ENCODE measurements at regions not wholly inside any gene's neighbourhood (a gene's known extent, or its start where the extent isn't known, plus 50 kb on each side); places are given as distances from the start of the nearest gene placed in this dataset.

DNA sequence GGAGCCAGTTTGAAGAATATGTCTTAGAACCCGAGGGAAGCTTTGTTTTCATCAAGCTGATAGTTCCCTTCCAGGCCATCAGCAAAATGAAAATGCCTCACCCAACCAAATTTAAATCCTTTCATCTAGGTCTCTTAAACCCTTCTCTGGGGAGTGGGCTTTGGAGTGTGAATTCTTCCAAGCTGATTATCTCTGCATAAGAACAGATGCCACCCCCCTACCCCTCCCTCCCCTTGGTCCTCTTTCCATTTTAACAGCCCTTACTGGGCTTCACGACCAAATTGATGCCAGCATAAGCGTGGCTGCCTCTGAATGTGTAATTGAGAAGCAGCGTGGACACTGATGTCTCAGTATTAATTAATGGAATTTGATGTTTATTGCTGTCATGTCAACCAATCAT, 509.7 kb upstream of the CLINT1 start:
- DNase-seq (ENCODE audit: low read depth, low spot score) = no peak
- H3K4me2 ChIP-seq (ENCODE audit: control insufficient read depth, extremely low read depth, insufficient read depth, low read depth, low read length) = no peak overlapping the region
- H3K4me3 ChIP-seq (ENCODE audit: control insufficient read depth in 2 of 3, extremely low read depth in 1 of 3, insufficient read depth in 2 of 3, low read depth in 1 of 3, low read length in 3 of 3) = no peak overlapping the region
- H3K79me2 ChIP-seq (ENCODE audit: control insufficient read depth, insufficient read depth, low read length) = no peaks in the 10 kb centered on the region
- H3K36me3 ChIP-seq (ENCODE audit: control insufficient read depth in 2 of 2, extremely low read depth in 1 of 2, insufficient read depth in 2 of 2, low read length in 2 of 2) = no peaks in the 10 kb centered on the region
- no peaks in the 10 kb centered on the region for H3K9me3 ChIP-seq (ENCODE audit: control insufficient read depth, low read depth, low read length)
- no peaks in the 10 kb centered on the region for H3K4me1 ChIP-seq (ENCODE audit: control insufficient read depth, extremely low read depth, insufficient read depth, low read length)
- H3K9me1 ChIP-seq (ENCODE audit: control insufficient read depth, extremely low read depth, insufficient read depth, low read length) = no peaks in the 10 kb centered on the region
- TF ChIP-seq, protein P1, sequence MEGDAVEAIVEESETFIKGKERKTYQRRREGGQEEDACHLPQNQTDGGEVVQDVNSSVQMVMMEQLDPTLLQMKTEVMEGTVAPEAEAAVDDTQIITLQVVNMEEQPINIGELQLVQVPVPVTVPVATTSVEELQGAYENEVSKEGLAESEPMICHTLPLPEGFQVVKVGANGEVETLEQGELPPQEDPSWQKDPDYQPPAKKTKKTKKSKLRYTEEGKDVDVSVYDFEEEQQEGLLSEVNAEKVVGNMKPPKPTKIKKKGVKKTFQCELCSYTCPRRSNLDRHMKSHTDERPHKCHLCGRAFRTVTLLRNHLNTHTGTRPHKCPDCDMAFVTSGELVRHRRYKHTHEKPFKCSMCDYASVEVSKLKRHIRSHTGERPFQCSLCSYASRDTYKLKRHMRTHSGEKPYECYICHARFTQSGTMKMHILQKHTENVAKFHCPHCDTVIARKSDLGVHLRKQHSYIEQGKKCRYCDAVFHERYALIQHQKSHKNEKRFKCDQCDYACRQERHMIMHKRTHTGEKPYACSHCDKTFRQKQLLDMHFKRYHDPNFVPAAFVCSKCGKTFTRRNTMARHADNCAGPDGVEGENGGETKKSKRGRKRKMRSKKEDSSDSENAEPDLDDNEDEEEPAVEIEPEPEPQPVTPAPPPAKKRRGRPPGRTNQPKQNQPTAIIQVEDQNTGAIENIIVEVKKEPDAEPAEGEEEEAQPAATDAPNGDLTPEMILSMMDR (optimal IDR thresholded peaks at IDR 0.05 in 1 of 3, IDR thresholded peaks at IDR 0.05 in 1 of 3, conservative IDR thresholded peaks at IDR 0.05 in 1 of 3; ENCODE audit: extremely low read depth in 1 of 3, insufficient read depth in 2 of 3, low read length in 3 of 3) = no peak
- no peak for TF ChIP-seq EZH2 (IDR thresholded peaks at IDR 0.05; ENCODE audit: low read length)
- no peaks in the 10 kb centered on the region for H4K20me1 ChIP-seq (ENCODE audit: control insufficient read depth, extremely low read depth, insufficient read depth, low read length)
- H3K27me3 ChIP-seq (ENCODE audit: control insufficient read depth, extremely low read depth, insufficient read depth, low read length) = no peaks in the 10 kb centered on the region
- dilution Hi-C loops (cut with MboI; ENCODE audit: extremely low pct_ligation_motif_present, low sequenced_read_pairs) = no loop called here
- FAIRE-seq = no peak
- H3K9ac ChIP-seq (ENCODE audit: control insufficient read depth, extremely low read depth, insufficient read depth, low read length) = no peak overlapping the region
- no peak overlapping the region for H2AFZ ChIP-seq (ENCODE audit: control insufficient read depth, low read length)
- no peak overlapping the region for H3K27ac ChIP-seq (ENCODE audit: control insufficient read depth, insufficient read depth, low read length)

DNA sequence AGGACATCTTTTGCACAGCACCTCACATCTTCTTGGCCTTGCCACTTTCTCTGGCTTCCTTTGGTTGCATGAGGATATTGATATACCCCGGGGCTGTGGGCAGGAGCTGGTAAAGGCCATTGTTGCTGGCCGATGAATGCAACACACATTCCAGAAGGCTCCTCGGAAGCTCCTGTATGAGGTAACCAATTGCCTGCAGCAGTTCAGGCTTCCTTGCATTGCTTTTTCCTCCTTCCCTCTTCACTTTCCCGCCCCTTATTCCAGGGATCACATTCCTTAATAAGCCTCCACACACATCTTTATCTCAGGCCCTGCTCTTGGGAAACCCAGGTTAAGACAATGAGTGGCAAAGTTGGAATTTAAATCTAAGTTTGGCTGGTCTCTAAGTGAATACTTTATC, 505.4 kb upstream of the CLINT1 start:
- no peaks in the 10 kb centered on the region for H3K36me3 ChIP-seq (ENCODE audit: control insufficient read depth in 2 of 2, extremely low read depth in 1 of 2, insufficient read depth in 2 of 2, low read length in 2 of 2)
- no peak overlapping the region for H3K9ac ChIP-seq (ENCODE audit: control insufficient read depth, extremely low read depth, insufficient read depth, low read length)
- no peaks in the 10 kb centered on the region for H4K20me1 ChIP-seq (ENCODE audit: control insufficient read depth, extremely low read depth, insufficient read depth, low read length)
- no peaks in the 10 kb centered on the region for H3K79me2 ChIP-seq (ENCODE audit: control insufficient read depth, insufficient read depth, low read length)
- peak; percentile 51 for FAIRE-seq
- no peaks in the 10 kb centered on the region for H3K4me1 ChIP-seq (ENCODE audit: control insufficient read depth, extremely low read depth, insufficient read depth, low read length)
- H3K27me3 ChIP-seq (ENCODE audit: control insufficient read depth, extremely low read depth, insufficient read depth, low read length) = no peaks in the 10 kb centered on the region
- no peak overlapping the region for H3K27ac ChIP-seq (ENCODE audit: control insufficient read depth, insufficient read depth, low read length)
- H2AFZ ChIP-seq (ENCODE audit: control insufficient read depth, low read length) = no peak overlapping the region
- dilution Hi-C loops (cut with MboI; ENCODE audit: extremely low pct_ligation_motif_present, low sequenced_read_pairs) = no loop called here
- no peaks in the 10 kb centered on the region for H3K9me1 ChIP-seq (ENCODE audit: control insufficient read depth, extremely low read depth, insufficient read depth, low read length)
- no peak overlapping the region for H3K4me3 ChIP-seq (ENCODE audit: control insufficient read depth in 2 of 3, extremely low read depth in 1 of 3, insufficient read depth in 2 of 3, low read depth in 1 of 3, low read length in 3 of 3)
- DNase-seq (ENCODE audit: low read depth, low spot score) = peak; percentile 26
- H3K9me3 ChIP-seq (ENCODE audit: control insufficient read depth, low read depth, low read length) = no peaks in the 10 kb centered on the region
- TF ChIP-seq, protein P1 (optimal IDR thresholded peaks at IDR 0.05 in 1 of 3, IDR thresholded peaks at IDR 0.05 in 1 of 3, conservative IDR thresholded peaks at IDR 0.05 in 1 of 3; ENCODE audit: extremely low read depth in 1 of 3, insufficient read depth in 2 of 3, low read length in 3 of 3) = no peak
- TF ChIP-seq EZH2 (IDR thresholded peaks at IDR 0.05; ENCODE audit: low read length) = no peak
- no peak overlapping the region for H3K4me2 ChIP-seq (ENCODE audit: control insufficient read depth, extremely low read depth, insufficient read depth, low read depth, low read length)

Data from keratinocyte (primary cell).